Caco-2 (cell line): ENCODE measurements at regions not wholly inside any gene's neighbourhood (a gene's known extent, or its start where the extent isn't known, plus 50 kb on each side); places are given as distances from the start of the nearest gene placed in this dataset.

Experiments
- BruUV-seq: library from RNA; stranded (reverse); fragments of 400-500 nt; replicated peaks from 2 replicates; lab custom pipeline; 2021; lab: Mats Ljungman, UMichigan
- CTCF ChIA-PET: fragments of 300-600 bp; sonication (Branson Sonifier 250); formaldehyde crosslinking; loops from one replicate; lab custom pipeline; 2022; ENCODE audit warnings: antibody characterized with exemption; lab: Charles Lee
- POLR2A ChIA-PET: fragments of 300-600 bp; sonication (Branson Sonifier 250); formaldehyde crosslinking; loops from one replicate; lab custom pipeline; 2022; ENCODE audit warnings: antibody characterized with exemption; lab: Charles Lee
- DNase-seq, 2 experiments: peaks; one replicate each; pipeline versions ENCODE4 v3.0.0 to v3.0.0-alpha.2; 2020 to 2022
- H3K27me3 ChIP-seq: replicated peaks from 2 replicates; pipeline ENCODE4 v1.6.0; 2011; ENCODE audit warnings: low read length; ENCODE audit not compliant: control insufficient read depth, insufficient read depth
- H3K36me3 ChIP-seq: 2 replicates; pipeline ENCODE4 v1.5.1; 2011; ENCODE audit warnings: low read length; ENCODE audit not compliant: control insufficient read depth, insufficient read depth
- H3K4me1 ChIP-seq: fragments of 250-450 bp; sonication (Bioruptor Pico); 2 replicates; pipeline ENCODE4 v1.5.1; 2020; ENCODE audit warnings: mild to moderate bottlenecking
- H3K4me3 ChIP-seq: 2 replicates; pipeline ENCODE4 v1.5.1; 2011; ENCODE audit warnings: low read depth, mild to moderate bottlenecking, control low read depth, low read length
- H3K9me3 ChIP-seq: fragments of 250-450 bp; sonication (Bioruptor Pico); 2 replicates; pipeline ENCODE4 v1.5.1; 2020; ENCODE audit warnings: mild to moderate bottlenecking, moderate library complexity
- H3K27ac Mint-ChIP-seq: one replicate; pipeline ENCODE4 v1.8.0; 2022; ENCODE audit warnings: mixed read lengths; ENCODE audit not compliant: unreplicated experiment
- H3K27me3 Mint-ChIP-seq: one replicate; pipeline ENCODE4 v1.8.0; 2022; ENCODE audit warnings: mixed read lengths; ENCODE audit not compliant: insufficient read depth, unreplicated experiment
- H3K36me3 Mint-ChIP-seq: one replicate; pipeline ENCODE4 v1.8.0; 2022; ENCODE audit warnings: mild to moderate bottlenecking, mixed read lengths; ENCODE audit not compliant: insufficient read depth, unreplicated experiment
- H3K4me1 Mint-ChIP-seq: one replicate; pipeline ENCODE4 v1.8.0; 2022; ENCODE audit warnings: low read depth, mixed read lengths; ENCODE audit not compliant: unreplicated experiment
- H3K4me3 Mint-ChIP-seq: one replicate; pipeline ENCODE4 v1.8.0; 2022; ENCODE audit warnings: mild to moderate bottlenecking, moderate library complexity, mixed read lengths; ENCODE audit not compliant: unreplicated experiment
- H3K9me3 Mint-ChIP-seq: one replicate; pipeline ENCODE4 v1.8.0; 2022; ENCODE audit warnings: mixed read lengths; ENCODE audit not compliant: unreplicated experiment
- intact Hi-C: fragments of 100-400 bp; cut with micrococcal nuclease; formaldehyde crosslinking; loops from one replicate; pipeline ENCODE4 v1.10.0; 2022; ENCODE audit not compliant: unreplicated experiment
- TF ChIP-seq, protein P1 (sequence below), 2 experiments: fragments of 200-600 bp in 1 of 2; IDR thresholded peaks; 1 replicate in 1 of 2; 2 replicates in 1 of 2; pipeline versions ENCODE4 v1.5.1 to v1.8.0; 2011 to 2022; ENCODE audit warnings: antibody characterized with exemption in 1 of 2, control low read depth in 1 of 2, inconsistent platforms in 1 of 2, low read depth in 1 of 2, low read length in 1 of 2, mild to moderate bottlenecking in 1 of 2, moderate library complexity in 1 of 2; ENCODE audit not compliant: insufficient read depth in 1 of 2, severe bottlenecking in 1 of 2, unreplicated experiment in 1 of 2

GRCh38 chr4:175051974-175052373, 133.8 kb downstream of the ADAM29 start:
- Mint-ChIP-seq H3K4me3 (no peak overlapping the region), H3K27ac (no peak overlapping the region), H3K27me3 (no peaks in the 10 kb centered on the region), H3K36me3 (no peaks in the 10 kb centered on the region), H3K9me3 (no peaks in the 10 kb centered on the region), H3K4me1 (no peaks in the 10 kb centered on the region)
- Histone ChIP-seq H3K4me3 (no peak overlapping the region), H3K27me3 (no peaks in the 10 kb centered on the region), H3K36me3 (no peaks in the 10 kb centered on the region), H3K9me3 (no peaks in the 10 kb centered on the region), H3K4me1 (no peaks in the 10 kb centered on the region)
- no peak for DNase-seq
- ChIA-PET CTCF (no interaction called here), POLR2A (no interaction called here)
- TF ChIP-seq, protein P1, sequence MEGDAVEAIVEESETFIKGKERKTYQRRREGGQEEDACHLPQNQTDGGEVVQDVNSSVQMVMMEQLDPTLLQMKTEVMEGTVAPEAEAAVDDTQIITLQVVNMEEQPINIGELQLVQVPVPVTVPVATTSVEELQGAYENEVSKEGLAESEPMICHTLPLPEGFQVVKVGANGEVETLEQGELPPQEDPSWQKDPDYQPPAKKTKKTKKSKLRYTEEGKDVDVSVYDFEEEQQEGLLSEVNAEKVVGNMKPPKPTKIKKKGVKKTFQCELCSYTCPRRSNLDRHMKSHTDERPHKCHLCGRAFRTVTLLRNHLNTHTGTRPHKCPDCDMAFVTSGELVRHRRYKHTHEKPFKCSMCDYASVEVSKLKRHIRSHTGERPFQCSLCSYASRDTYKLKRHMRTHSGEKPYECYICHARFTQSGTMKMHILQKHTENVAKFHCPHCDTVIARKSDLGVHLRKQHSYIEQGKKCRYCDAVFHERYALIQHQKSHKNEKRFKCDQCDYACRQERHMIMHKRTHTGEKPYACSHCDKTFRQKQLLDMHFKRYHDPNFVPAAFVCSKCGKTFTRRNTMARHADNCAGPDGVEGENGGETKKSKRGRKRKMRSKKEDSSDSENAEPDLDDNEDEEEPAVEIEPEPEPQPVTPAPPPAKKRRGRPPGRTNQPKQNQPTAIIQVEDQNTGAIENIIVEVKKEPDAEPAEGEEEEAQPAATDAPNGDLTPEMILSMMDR (IDR thresholded peaks at IDR 0.05; ENCODE audit: insufficient read depth in 1 of 2, low read depth in 1 of 2, low read length in 1 of 2, severe bottlenecking in 1 of 2, unreplicated experiment in 1 of 2), result no peak
- no TSS peak for BruUV-seq
- intact Hi-C loops, result loop anchor here (10.0 kb wide), 1 partner anchor 287 kb away; no protein-coding TSS in a partner anchor

DNA sequence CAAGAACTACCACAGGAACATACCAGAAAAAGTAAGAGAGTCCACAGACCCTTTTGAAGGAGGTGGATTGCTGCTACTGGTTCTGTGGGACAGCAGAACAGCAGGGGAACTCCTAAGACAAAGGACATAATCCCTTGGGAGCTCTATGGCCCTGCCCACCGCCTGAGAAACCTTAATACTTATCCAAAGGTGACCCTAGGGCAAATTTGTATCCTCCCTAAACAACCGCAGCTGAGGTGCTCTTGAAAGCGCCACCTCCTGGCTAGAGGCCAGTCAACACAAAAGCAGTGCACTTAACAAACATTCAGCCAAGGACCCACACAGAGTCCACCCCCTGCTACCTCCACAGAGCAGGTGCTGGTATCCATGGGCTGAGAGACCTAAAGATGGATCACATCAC, 136.8 kb downstream of the ADAM29 start:
- no peak for DNase-seq
- Mint-ChIP-seq H3K9me3 (peaks cover 11% of the 10 kb centered on the region), H3K4me3 (no peak overlapping the region), H3K4me1 (no peaks in the 10 kb centered on the region), H3K27ac (no peak overlapping the region), H3K27me3 (no peaks in the 10 kb centered on the region), H3K36me3 (no peaks in the 10 kb centered on the region)
- H3K27me3 ChIP-seq, result no peaks in the 10 kb centered on the region
- intact Hi-C loops, result loop anchor here (10.0 kb wide), 1 partner anchor 290 kb away; no protein-coding TSS in a partner anchor
- no peaks in the 10 kb centered on the region for H3K4me1 ChIP-seq
- H3K36me3 ChIP-seq, result no peaks in the 10 kb centered on the region
- TF ChIP-seq, protein P1 (IDR thresholded peaks at IDR 0.05; ENCODE audit: insufficient read depth in 1 of 2, low read depth in 1 of 2, low read length in 1 of 2, severe bottlenecking in 1 of 2, unreplicated experiment in 1 of 2), result peak in 1 of 2 experiments; percentile 3
- ChIA-PET POLR2A (no interaction called here), CTCF (no interaction called here)
- H3K4me3 ChIP-seq, result no peak overlapping the region
- H3K9me3 ChIP-seq, result no peaks in the 10 kb centered on the region
- BruUV-seq, result no TSS peak

GRCh38 chr4:175062183-175062592, 144.0 kb downstream of the ADAM29 start:
- no peak for DNase-seq
- ChIA-PET POLR2A (no interaction called here), CTCF (no interaction called here)
- no TSS peak for BruUV-seq
- Histone ChIP-seq H3K36me3 (no peaks in the 10 kb centered on the region), H3K4me1 (no peaks in the 10 kb centered on the region), H3K9me3 (no peaks in the 10 kb centered on the region), H3K4me3 (no peak overlapping the region), H3K27me3 (no peaks in the 10 kb centered on the region)
- H3K4me3 Mint-ChIP-seq, result no peak overlapping the region
- H3K27ac Mint-ChIP-seq, result no peak overlapping the region
- no peaks in the 10 kb centered on the region for H3K27me3 Mint-ChIP-seq
- H3K9me3 Mint-ChIP-seq, result peaks cover 11% of the 10 kb centered on the region
- H3K4me1 Mint-ChIP-seq, result no peaks in the 10 kb centered on the region
- H3K36me3 Mint-ChIP-seq, result no peaks in the 10 kb centered on the region
- TF ChIP-seq, protein P1 (IDR thresholded peaks at IDR 0.05; ENCODE audit: insufficient read depth in 1 of 2, low read depth in 1 of 2, low read length in 1 of 2, severe bottlenecking in 1 of 2, unreplicated experiment in 1 of 2), result no peak
- intact Hi-C loops, result no loop called here
